PC-9 (cell line): ENCODE measurements at regions not wholly inside any gene's neighbourhood (a gene's known extent, or its start where the extent isn't known, plus 50 kb on each side); places are given as distances from the start of the nearest gene placed in this dataset.

Experiments
- BruUV-seq: library from RNA; stranded (reverse); fragments of 400-500 nt; replicated peaks from 2 replicates; lab custom pipeline; 2021; lab: Mats Ljungman, UMichigan
- CTCF ChIA-PET: fragments of 300-600 bp; sonication (Branson Sonifier 250); formaldehyde crosslinking; loops from one replicate; lab custom pipeline; 2022; ENCODE audit warnings: antibody characterized with exemption; lab: Charles Lee
- POLR2A ChIA-PET: fragments of 300-600 bp; sonication (Branson Sonifier 250); formaldehyde crosslinking; loops from one replicate; lab custom pipeline; 2022; ENCODE audit warnings: antibody characterized with exemption; ENCODE audit not compliant: unreplicated experiment; lab: Charles Lee
- DNase-seq, 2 experiments: peaks; one replicate each; pipeline versions ENCODE4 v3.0.0 to v3.0.0-alpha.2; 2015 to 2022; ENCODE audit warnings: mixed read lengths in 1 of 2
- H2AFZ ChIP-seq: fragments of 200-600 bp; sonication (generic); 2 replicates; pipeline ENCODE4 v1.8.1; 2017; ENCODE audit warnings: antibody characterized with exemption
- H3F3A ChIP-seq: fragments of 200-600 bp; sonication (generic); 2 replicates; pipeline ENCODE4 v1.8.1; 2017; ENCODE audit warnings: antibody characterized with exemption, mild to moderate bottlenecking, low read depth; ENCODE audit not compliant: insufficient read depth
- H3K27ac ChIP-seq: fragments of 200-600 bp; sonication (generic); 2 replicates; pipeline ENCODE4 v1.6.1; 2016; ENCODE audit warnings: mixed run types
- H3K27me3 ChIP-seq: fragments of 200-600 bp; sonication (generic); 2 replicates; pipeline ENCODE4 v1.6.1; 2016; ENCODE audit warnings: low read depth, mixed run types; ENCODE audit not compliant: insufficient read depth
- H3K36me3 ChIP-seq: fragments of 200-600 bp; sonication (generic); 2 replicates; pipeline ENCODE4 v1.6.1; 2016; ENCODE audit warnings: low read depth, mixed run types
- H3K4me1 ChIP-seq: fragments of 200-600 bp; sonication (generic); replicated peaks from 2 replicates; pipeline ENCODE4 v1.6.1; 2016; ENCODE audit warnings: mixed run types; ENCODE audit not compliant: insufficient read depth
- H3K4me2 ChIP-seq: fragments of 200-600 bp; sonication (generic); 2 replicates; pipeline ENCODE4 v1.6.1; 2017; ENCODE audit warnings: mixed run types
- H3K4me3 ChIP-seq: fragments of 200-600 bp; sonication (generic); 2 replicates; pipeline ENCODE4 v1.6.1; 2016; ENCODE audit warnings: mixed run types
- H3K79me2 ChIP-seq: fragments of 200-600 bp; sonication (generic); 2 replicates; pipeline ENCODE4 v1.6.1; 2017; ENCODE audit warnings: low read depth, mixed run types
- H3K9me2 ChIP-seq: fragments of 200-600 bp; sonication (generic); 2 replicates; pipeline ENCODE4 v1.8.1; 2017; ENCODE audit warnings: mild to moderate bottlenecking; ENCODE audit not compliant: insufficient read depth
- H3K9me3 ChIP-seq: fragments of 200-600 bp; sonication (generic); 2 replicates; pipeline ENCODE4 v1.8.1; 2016; ENCODE audit warnings: low read depth; ENCODE audit not compliant: insufficient read depth
- H4K20me1 ChIP-seq: fragments of 200-600 bp; sonication (generic); 2 replicates; pipeline ENCODE4 v1.8.1; 2017; ENCODE audit not compliant: insufficient read depth
- EZH2 ChIP-seq: fragments of 200-600 bp; sonication (generic); IDR thresholded peaks from 2 replicates; pipeline ENCODE4 v1.8.0; 2017; ENCODE audit warnings: antibody characterized with exemption, low read depth
- intact Hi-C: fragments of 100-400 bp; cut with micrococcal nuclease; formaldehyde crosslinking; loops from one replicate; pipeline ENCODE4 v1.10.0; 2022; ENCODE audit not compliant: unreplicated experiment
- TF ChIP-seq, protein P1 (sequence below): fragments of 200-600 bp; sonication (generic); conservative IDR thresholded peaks from 2 replicates; pipeline ENCODE4 v1.6.1; 2017; ENCODE audit warnings: mixed run types, antibody characterized with exemption, mild to moderate bottlenecking, moderate library complexity

DNA sequence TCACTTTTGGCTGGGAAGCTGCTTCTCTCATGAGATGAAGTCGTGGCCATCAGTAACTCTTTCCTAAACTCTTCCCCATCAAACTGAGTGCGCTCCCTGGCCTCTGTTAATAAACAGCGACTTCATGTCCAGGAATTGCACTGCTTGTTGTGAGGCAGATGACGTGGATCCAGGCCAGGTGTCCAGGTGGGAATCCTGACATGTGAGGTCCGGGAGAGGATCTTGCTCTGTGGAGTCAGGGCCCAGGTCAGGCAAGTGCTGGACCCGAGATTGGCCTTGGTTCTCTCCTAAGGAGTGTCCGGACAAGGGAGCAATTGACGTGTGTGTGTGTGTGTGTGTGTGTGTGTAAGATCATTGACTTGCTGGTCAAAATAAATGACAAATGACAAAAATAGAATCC is 362.7 kb downstream of the GLRX3 start:
- Histone ChIP-seq H3K9me3 (no peaks in the 10 kb centered on the region), H3K4me1 (no peaks in the 10 kb centered on the region), H3K36me3 (no peaks in the 10 kb centered on the region), H4K20me1 (no peaks in the 10 kb centered on the region), H3F3A (no peaks in the 10 kb centered on the region), H3K9me2 (no peaks in the 10 kb centered on the region), H3K4me3 (no peak overlapping the region), H3K27ac (no peak overlapping the region), H3K79me2 (no peaks in the 10 kb centered on the region), H2AFZ (no peak overlapping the region), H3K4me2 (no peak overlapping the region), H3K27me3 (no peaks in the 10 kb centered on the region)
- POLR2A ChIA-PET, result no interaction called here
- CTCF ChIA-PET, result no interaction called here
- intact Hi-C loops, result no loop called here
- DNase-seq, result no peak
- TF ChIP-seq, protein P1, sequence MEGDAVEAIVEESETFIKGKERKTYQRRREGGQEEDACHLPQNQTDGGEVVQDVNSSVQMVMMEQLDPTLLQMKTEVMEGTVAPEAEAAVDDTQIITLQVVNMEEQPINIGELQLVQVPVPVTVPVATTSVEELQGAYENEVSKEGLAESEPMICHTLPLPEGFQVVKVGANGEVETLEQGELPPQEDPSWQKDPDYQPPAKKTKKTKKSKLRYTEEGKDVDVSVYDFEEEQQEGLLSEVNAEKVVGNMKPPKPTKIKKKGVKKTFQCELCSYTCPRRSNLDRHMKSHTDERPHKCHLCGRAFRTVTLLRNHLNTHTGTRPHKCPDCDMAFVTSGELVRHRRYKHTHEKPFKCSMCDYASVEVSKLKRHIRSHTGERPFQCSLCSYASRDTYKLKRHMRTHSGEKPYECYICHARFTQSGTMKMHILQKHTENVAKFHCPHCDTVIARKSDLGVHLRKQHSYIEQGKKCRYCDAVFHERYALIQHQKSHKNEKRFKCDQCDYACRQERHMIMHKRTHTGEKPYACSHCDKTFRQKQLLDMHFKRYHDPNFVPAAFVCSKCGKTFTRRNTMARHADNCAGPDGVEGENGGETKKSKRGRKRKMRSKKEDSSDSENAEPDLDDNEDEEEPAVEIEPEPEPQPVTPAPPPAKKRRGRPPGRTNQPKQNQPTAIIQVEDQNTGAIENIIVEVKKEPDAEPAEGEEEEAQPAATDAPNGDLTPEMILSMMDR, result no peak
- no peak for TF ChIP-seq EZH2
- no TSS peak for BruUV-seq

DNA sequence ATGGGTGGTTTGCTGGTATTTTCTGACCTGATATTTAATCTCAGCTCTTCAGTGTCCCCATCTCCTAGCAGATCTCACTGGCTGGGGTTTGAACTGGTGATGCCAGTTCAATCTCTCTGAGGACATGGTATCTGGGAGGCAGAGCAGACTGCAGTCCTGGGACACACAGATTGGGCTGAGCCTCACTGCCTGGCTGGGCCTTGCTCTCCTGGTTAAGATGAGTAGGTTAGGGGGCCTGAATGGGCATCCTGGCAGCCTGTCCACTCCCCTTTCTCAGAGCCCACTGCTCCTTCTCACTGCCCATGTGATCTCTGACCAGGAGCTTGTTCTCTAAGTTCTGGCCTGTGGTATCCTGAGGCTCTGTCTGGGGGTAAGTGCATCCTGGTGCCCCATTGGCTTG is 363.4 kb downstream of the GLRX3 start:
- POLR2A ChIA-PET, result no interaction called here
- no peaks in the 10 kb centered on the region for H3K9me3 ChIP-seq
- CTCF ChIA-PET, result no interaction called here
- H3K36me3 ChIP-seq, result no peaks in the 10 kb centered on the region
- H3K79me2 ChIP-seq, result no peaks in the 10 kb centered on the region
- no peaks in the 10 kb centered on the region for H3K4me1 ChIP-seq
- H3K9me2 ChIP-seq, result no peaks in the 10 kb centered on the region
- TF ChIP-seq EZH2, result no peak
- TF ChIP-seq, protein P1, result no peak
- BruUV-seq, result no TSS peak
- no peak overlapping the region for H3K27ac ChIP-seq
- H3F3A ChIP-seq, result no peaks in the 10 kb centered on the region
- no peak overlapping the region for H3K4me2 ChIP-seq
- intact Hi-C loops, result no loop called here
- H3K4me3 ChIP-seq, result no peak overlapping the region
- no peak for DNase-seq
- no peak overlapping the region for H2AFZ ChIP-seq
- H4K20me1 ChIP-seq, result no peaks in the 10 kb centered on the region
- no peaks in the 10 kb centered on the region for H3K27me3 ChIP-seq

DNA sequence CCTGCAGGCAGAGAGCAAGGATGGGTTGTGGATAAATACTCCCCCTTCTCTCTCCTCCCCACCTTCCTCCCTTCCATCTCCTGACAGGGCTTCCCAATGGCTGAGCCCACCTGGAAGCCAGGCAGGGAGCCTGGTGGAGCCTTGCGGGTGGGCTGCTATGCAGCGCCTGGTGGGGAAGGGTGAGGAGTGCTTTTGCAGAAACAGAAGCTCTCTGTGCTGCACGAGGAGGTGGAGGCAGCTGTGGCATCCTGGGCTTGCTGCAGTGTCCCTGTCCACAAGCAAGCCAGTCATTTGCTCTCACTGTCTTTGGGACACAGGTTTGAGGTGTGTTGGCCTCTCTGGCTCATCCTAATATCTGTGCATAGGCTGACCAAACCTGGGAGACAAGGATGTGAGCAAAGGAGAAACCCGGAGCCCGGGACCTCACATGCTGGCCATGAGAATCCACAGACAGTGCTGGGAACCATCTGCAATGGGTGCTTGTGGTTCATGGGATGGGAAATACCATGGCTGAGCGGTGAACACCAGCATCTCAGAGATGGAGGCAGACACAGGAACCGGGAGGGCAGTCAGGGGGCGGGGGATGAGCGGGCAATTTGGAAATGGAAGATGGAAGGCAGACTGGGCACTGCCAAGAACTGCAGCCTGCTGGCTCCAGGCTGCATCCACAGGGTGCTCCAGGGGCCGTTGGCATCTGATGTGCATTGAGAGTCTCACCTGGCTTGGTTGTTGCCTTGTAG is 364.2 kb downstream of the GLRX3 start:
- DNase-seq, result no peak
- no peak overlapping the region for H2AFZ ChIP-seq
- H3K36me3 ChIP-seq, result no peaks in the 10 kb centered on the region
- no peak overlapping the region for H3K4me3 ChIP-seq
- no peaks in the 10 kb centered on the region for H3K9me2 ChIP-seq
- TF ChIP-seq EZH2, result no peak
- TF ChIP-seq, protein P1, result no peak
- H3K4me1 ChIP-seq, result no peaks in the 10 kb centered on the region
- no peaks in the 10 kb centered on the region for H3F3A ChIP-seq
- no peaks in the 10 kb centered on the region for H3K9me3 ChIP-seq
- no peak overlapping the region for H3K27ac ChIP-seq
- no peak overlapping the region for H3K4me2 ChIP-seq
- intact Hi-C loops, result no loop called here
- no peaks in the 10 kb centered on the region for H4K20me1 ChIP-seq
- H3K79me2 ChIP-seq, result no peaks in the 10 kb centered on the region
- no peaks in the 10 kb centered on the region for H3K27me3 ChIP-seq
- BruUV-seq, result no TSS peak
- ChIA-PET POLR2A (no interaction called here), CTCF (no interaction called here)
